Thyroid gland (tissue), 4 donors: ENCODE measurements at regions not wholly inside any gene's neighbourhood (a gene's known extent, or its start where the extent isn't known, plus 50 kb on each side); places are given as distances from the start of the nearest gene placed in this dataset.

Experiments used
- CTCF ChIP-seq, 6 experiments: fragments of 200-600 bp in 3 of 6; fragments of 450-650 bp in 3 of 6; sonication (generic) in 3 of 6; IDR thresholded peaks; one replicate each; pipeline ENCODE4 v1.5.1; 2016 to 2019; ENCODE audit warnings: antibody characterized with exemption in 6 of 6, mild to moderate bottlenecking in 2 of 6, inconsistent platforms in 1 of 6, moderate library complexity in 1 of 6
- POLR2A ChIP-seq, 2 donors: fragments of 450-650 bp; IDR thresholded peaks; one replicate each; pipeline ENCODE4 v1.6.1; 2017; ENCODE audit warnings: antibody characterized with exemption in 2 of 2, mild to moderate bottlenecking in 2 of 2, moderate library complexity in 1 of 2

GRCh38 chr22:16131918-16132317, 442.1 kb downstream of the POTEH start:
- TF ChIP-seq CTCF (IDR thresholded peaks at IDR 0.05) = no peak
- no peak for TF ChIP-seq POLR2A (IDR thresholded peaks at IDR 0.05)
